OCI-LY7 (cell line): ENCODE measurements at regions not wholly inside any gene's neighbourhood (a gene's known extent, or its start where the extent isn't known, plus 50 kb on each side); places are given as distances from the start of the nearest gene placed in this dataset.

Experiments used
- EZH2phosphoT487 ChIP-seq: fragments of 200-600 bp; sonication (generic); IDR thresholded peaks from 2 replicates; pipeline ENCODE4 v1.6.1; 2018; ENCODE audit warnings: low read depth, borderline replicate concordance, mild to moderate bottlenecking, mixed run types, antibody characterized with exemption, low read length, moderate library complexity, mixed read lengths
- TF ChIP-seq, protein P1 (sequence below): fragments of 200-600 bp; sonication (generic); conservative IDR thresholded peaks from 2 replicates; pipeline ENCODE4 v1.5.1; 2014; ENCODE audit warnings: mild to moderate bottlenecking, antibody characterized with exemption, low read length, moderate library complexity, mixed read lengths

DNA sequence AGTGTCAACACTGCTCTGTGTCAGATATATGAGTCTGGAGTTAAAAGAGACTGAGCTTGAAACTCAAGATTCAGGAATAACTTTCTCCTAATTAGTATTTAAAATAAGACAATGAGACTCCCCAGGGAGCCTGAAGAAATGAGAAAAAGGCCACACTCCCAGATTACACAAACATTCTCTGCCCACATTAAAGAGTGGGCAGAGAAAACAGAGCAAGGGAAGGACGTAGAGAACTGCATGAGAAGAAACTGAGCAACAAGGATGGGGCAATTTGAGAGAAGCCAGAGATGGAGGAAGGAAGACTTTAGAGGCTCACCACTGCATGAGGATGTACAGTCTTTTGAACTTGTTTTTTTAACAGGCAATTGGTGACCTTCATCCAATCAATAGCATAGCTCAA is 438.2 kb downstream of the TDRD15 start:
- TF ChIP-seq, protein P1, sequence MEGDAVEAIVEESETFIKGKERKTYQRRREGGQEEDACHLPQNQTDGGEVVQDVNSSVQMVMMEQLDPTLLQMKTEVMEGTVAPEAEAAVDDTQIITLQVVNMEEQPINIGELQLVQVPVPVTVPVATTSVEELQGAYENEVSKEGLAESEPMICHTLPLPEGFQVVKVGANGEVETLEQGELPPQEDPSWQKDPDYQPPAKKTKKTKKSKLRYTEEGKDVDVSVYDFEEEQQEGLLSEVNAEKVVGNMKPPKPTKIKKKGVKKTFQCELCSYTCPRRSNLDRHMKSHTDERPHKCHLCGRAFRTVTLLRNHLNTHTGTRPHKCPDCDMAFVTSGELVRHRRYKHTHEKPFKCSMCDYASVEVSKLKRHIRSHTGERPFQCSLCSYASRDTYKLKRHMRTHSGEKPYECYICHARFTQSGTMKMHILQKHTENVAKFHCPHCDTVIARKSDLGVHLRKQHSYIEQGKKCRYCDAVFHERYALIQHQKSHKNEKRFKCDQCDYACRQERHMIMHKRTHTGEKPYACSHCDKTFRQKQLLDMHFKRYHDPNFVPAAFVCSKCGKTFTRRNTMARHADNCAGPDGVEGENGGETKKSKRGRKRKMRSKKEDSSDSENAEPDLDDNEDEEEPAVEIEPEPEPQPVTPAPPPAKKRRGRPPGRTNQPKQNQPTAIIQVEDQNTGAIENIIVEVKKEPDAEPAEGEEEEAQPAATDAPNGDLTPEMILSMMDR = no peak
- no peak for TF ChIP-seq EZH2phosphoT487
